Chondrocyte (in vitro differentiated cells): ENCODE measurements at regions not wholly inside any gene's neighbourhood (a gene's known extent, or its start where the extent isn't known, plus 50 kb on each side); places are given as distances from the start of the nearest gene placed in this dataset.

Experiments used
- DNase-seq: peaks from one replicate; pipeline ENCODE4 v3.0.0; 2021; ENCODE audit warnings: mixed read lengths, low spot score
- H3K27ac Mint-ChIP-seq: one replicate; pipeline ENCODE4 v1.8.0; 2021; ENCODE audit warnings: mild to moderate bottlenecking, moderate library complexity, mixed read lengths; ENCODE audit not compliant: unreplicated experiment
- H3K27me3 Mint-ChIP-seq: 2 replicates; pipeline ENCODE4 v1.8.0; 2021; ENCODE audit warnings: low read depth, mixed read lengths
- H3K36me3 Mint-ChIP-seq: 2 replicates; pipeline ENCODE4 v1.8.0; 2021; ENCODE audit warnings: low read depth, mixed read lengths
- H3K4me1 Mint-ChIP-seq: 2 replicates; pipeline ENCODE4 v1.8.0; 2021; ENCODE audit warnings: low read depth, mild to moderate bottlenecking, mixed read lengths
- H3K4me3 Mint-ChIP-seq: one replicate; pipeline ENCODE4 v1.8.0; 2021; ENCODE audit warnings: mild to moderate bottlenecking, moderate library complexity, mixed read lengths; ENCODE audit not compliant: unreplicated experiment
- H3K9me3 Mint-ChIP-seq: 2 replicates; pipeline ENCODE4 v1.8.0; 2021; ENCODE audit warnings: low read depth, mixed read lengths
- TF ChIP-seq, protein P1 (sequence below): fragments of 200-600 bp; sonication (generic); IDR thresholded peaks from 2 replicates; pipeline ENCODE4 v1.5.0; 2021; ENCODE audit warnings: antibody characterized with exemption, mild to moderate bottlenecking, moderate library complexity

DNA sequence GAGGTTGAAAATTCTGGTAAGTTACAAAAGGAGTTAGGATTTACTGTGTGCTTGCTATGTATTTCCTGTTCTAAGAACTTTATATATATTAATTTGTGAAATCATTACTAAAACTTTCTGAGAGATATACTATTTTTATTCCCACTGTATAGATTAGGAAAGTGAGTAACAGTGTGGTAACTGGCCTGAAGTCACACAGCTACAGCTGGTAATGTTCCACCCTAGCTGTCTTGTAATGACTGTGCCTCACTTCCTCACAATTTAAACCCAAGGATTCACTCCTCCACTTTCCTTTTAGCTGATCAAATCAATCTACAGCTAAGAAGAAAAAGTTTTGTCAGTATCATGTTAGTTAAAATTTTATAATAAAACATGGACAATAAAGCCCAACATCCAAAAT, 278.8 kb downstream of the GAS1 start:
- peaks cover 4% of the 10 kb centered on the region for H3K36me3 Mint-ChIP-seq
- no peak overlapping the region for H3K27ac Mint-ChIP-seq
- H3K4me3 Mint-ChIP-seq: no peak overlapping the region
- peaks cover 17% of the 10 kb centered on the region for H3K4me1 Mint-ChIP-seq
- TF ChIP-seq, protein P1, sequence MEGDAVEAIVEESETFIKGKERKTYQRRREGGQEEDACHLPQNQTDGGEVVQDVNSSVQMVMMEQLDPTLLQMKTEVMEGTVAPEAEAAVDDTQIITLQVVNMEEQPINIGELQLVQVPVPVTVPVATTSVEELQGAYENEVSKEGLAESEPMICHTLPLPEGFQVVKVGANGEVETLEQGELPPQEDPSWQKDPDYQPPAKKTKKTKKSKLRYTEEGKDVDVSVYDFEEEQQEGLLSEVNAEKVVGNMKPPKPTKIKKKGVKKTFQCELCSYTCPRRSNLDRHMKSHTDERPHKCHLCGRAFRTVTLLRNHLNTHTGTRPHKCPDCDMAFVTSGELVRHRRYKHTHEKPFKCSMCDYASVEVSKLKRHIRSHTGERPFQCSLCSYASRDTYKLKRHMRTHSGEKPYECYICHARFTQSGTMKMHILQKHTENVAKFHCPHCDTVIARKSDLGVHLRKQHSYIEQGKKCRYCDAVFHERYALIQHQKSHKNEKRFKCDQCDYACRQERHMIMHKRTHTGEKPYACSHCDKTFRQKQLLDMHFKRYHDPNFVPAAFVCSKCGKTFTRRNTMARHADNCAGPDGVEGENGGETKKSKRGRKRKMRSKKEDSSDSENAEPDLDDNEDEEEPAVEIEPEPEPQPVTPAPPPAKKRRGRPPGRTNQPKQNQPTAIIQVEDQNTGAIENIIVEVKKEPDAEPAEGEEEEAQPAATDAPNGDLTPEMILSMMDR: no peak
- no peaks in the 10 kb centered on the region for H3K27me3 Mint-ChIP-seq
- DNase-seq: no peak
- H3K9me3 Mint-ChIP-seq: peaks cover 12% of the 10 kb centered on the region

DNA sequence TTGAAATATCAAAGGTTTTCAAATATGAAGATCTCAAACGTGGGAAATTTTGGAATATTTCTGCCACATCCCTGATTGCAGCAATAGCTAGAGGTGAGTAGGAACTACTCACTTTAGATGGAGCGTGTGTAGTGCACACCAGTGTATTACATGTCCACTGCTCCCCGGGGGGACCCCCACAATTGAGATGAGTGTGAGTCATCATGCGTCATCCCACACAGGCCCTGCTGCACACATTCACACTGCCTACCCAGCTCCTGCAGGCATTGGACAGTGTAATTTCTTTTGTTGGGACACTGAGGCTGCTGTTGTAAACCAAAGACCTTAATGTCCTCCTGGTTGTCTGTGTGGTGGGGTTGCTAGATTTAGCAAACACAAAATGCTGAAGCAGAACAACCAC, 280.0 kb downstream of the GAS1 start:
- DNase-seq: no peak
- Mint-ChIP-seq H3K27ac (no peak overlapping the region), H3K4me3 (no peak overlapping the region), H3K27me3 (no peaks in the 10 kb centered on the region), H3K9me3 (peaks cover 12% of the 10 kb centered on the region), H3K36me3 (peaks cover 4% of the 10 kb centered on the region), H3K4me1 (peaks cover 7% of the 10 kb centered on the region)
- TF ChIP-seq, protein P1: no peak

DNA sequence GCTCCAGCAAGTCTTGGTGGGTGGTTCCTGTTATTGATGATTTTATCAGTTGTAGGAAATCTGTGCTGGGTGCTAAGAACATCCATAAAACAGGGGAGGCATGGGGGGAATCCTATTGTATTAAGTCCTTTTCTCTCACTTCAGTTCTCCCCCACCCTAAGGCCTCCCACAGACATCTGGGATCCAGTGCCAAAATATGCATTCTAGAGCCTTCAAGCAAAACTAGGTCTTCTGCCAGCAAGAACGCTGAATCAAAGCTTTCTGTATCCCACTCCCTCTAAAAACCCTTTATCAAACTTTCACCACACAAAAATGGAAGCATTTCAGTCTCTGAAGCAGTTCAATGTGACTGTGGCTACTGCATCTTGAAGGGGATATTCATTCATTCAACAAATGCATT, 281.9 kb downstream of the GAS1 start:
- no peaks in the 10 kb centered on the region for H3K27me3 Mint-ChIP-seq
- no peak for DNase-seq
- TF ChIP-seq, protein P1: no peak
- peaks cover 6% of the 10 kb centered on the region for H3K9me3 Mint-ChIP-seq
- H3K27ac Mint-ChIP-seq: no peak overlapping the region
- no peak overlapping the region for H3K4me3 Mint-ChIP-seq
- peaks cover 2% of the 10 kb centered on the region for H3K36me3 Mint-ChIP-seq
- H3K4me1 Mint-ChIP-seq: peaks cover 11% of the 10 kb centered on the region

DNA sequence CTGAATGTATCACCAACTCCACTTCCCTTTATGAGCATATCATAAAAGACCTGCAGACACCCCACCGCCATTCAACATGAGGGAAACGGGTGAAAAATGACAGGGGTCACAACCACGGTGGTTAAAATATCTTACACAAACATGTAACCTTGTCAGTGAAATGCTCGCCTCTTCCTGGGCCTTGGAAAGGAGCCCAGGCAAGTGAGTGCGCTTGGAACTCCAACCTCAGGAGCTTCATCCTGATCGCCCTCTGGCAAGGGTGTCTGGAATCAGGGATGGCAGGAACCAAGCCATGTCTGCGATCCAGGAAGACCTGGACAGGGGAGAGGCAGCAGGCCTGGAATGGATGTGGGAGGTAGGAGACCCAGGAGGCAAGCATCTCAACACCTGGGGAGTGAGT, 282.7 kb downstream of the GAS1 start:
- H3K27me3 Mint-ChIP-seq: no peaks in the 10 kb centered on the region
- no peaks in the 10 kb centered on the region for H3K36me3 Mint-ChIP-seq
- no peak overlapping the region for H3K27ac Mint-ChIP-seq
- H3K4me1 Mint-ChIP-seq: peaks cover 19% of the 10 kb centered on the region
- TF ChIP-seq, protein P1: no peak
- H3K9me3 Mint-ChIP-seq: peaks cover 3% of the 10 kb centered on the region
- no peak overlapping the region for H3K4me3 Mint-ChIP-seq
- no peak for DNase-seq

DNA sequence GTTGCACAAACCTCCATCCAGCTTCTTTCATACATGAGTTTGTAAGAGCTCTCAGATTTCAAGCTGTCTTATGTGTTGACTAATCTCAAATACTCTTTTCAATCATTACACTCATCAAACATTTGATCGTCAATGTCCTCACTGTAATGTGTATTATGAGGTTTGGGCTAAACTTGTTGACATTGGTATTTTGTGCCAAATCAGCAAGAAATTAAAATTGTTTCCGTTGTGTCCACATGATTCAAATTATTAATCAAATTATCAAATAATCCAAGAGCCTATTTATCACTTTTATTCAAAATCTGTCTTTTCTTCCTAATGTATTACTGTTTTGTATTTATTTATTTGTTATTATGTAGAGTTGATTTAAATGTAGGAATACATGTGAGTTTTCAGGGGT, 283.4 kb downstream of the GAS1 start:
- H3K27me3 Mint-ChIP-seq: no peaks in the 10 kb centered on the region
- no peaks in the 10 kb centered on the region for H3K36me3 Mint-ChIP-seq
- H3K9me3 Mint-ChIP-seq: peaks cover 3% of the 10 kb centered on the region
- H3K4me3 Mint-ChIP-seq: no peak overlapping the region
- no peak overlapping the region for H3K27ac Mint-ChIP-seq
- TF ChIP-seq, protein P1: no peak
- peaks cover 21% of the 10 kb centered on the region for H3K4me1 Mint-ChIP-seq
- no peak for DNase-seq
